Esophagus muscularis mucosa (tissue), 4 donors: ENCODE measurements at regions not wholly inside any gene's neighbourhood (a gene's known extent, or its start where the extent isn't known, plus 50 kb on each side); places are given as distances from the start of the nearest gene placed in this dataset.
"Not testable (repeated sequence)": the region's sequence is repeated elsewhere in the genome, so short reads cannot be mapped to it uniquely, and the experiment has no call there.

ENCODE experiments used
- DNase-seq: peaks from one replicate; pipeline ENCODE4 v3.0.0-alpha.2; 2017; ENCODE audit errors: extremely low spot score
- H3K27ac ChIP-seq, 4 donors: fragments of 200-600 bp; sonication (generic); replicated peaks in 1 of 4; 1 replicate in 3 of 4; 2 replicates in 1 of 4; pipeline ENCODE4 v1.5.1; 2016 to 2019; ENCODE audit warnings: mild to moderate bottlenecking in 1 of 4
- H3K27me3 ChIP-seq, 4 donors: fragments of 200-600 bp; sonication (generic); one replicate each; pipeline versions ENCODE4 v1.5.1 to v1.6.0; 2016 to 2019
- H3K36me3 ChIP-seq, 4 donors: fragments of 200-600 bp; sonication (generic); one replicate each; pipeline ENCODE4 v1.5.1; 2016 to 2019
- H3K4me1 ChIP-seq, 4 donors: fragments of 200-600 bp; sonication (generic); one replicate each; pipeline ENCODE4 v1.5.1; 2016 to 2019
- H3K4me3 ChIP-seq, 4 donors: fragments of 200-600 bp; sonication (generic); 1 replicate in 2 of 4; 2 replicates in 2 of 4; pipeline ENCODE4 v1.5.1; 2016 to 2019; ENCODE audit warnings: mild to moderate bottlenecking in 4 of 4, moderate library complexity in 1 of 4
- H3K9me3 ChIP-seq, 4 donors: fragments of 200-600 bp; sonication (generic); 1 replicate in 3 of 4; 2 replicates in 1 of 4; pipeline ENCODE4 v1.5.1; 2016 to 2019
- CTCF ChIP-seq, 3 experiments: fragments of 200-600 bp in 2 of 3; fragments of 450-650 bp in 1 of 3; sonication (generic) in 2 of 3; IDR thresholded peaks; one replicate each; pipeline ENCODE4 v1.5.1; 2017 to 2019; ENCODE audit warnings: antibody characterized with exemption in 3 of 3, mild to moderate bottlenecking in 2 of 3, moderate library complexity in 1 of 3
- EP300 ChIP-seq: sonication (generic); formaldehyde crosslinking; IDR thresholded peaks from one replicate; pipeline ENCODE4 v1.6.1; 2017; ENCODE audit warnings: antibody characterized with exemption
- POLR2A ChIP-seq: fragments of 450-650 bp; IDR thresholded peaks from one replicate; pipeline ENCODE4 v1.6.1; 2017; ENCODE audit warnings: antibody characterized with exemption, moderate library complexity, mild to moderate bottlenecking, low read depth
- POLR2AphosphoS5 ChIP-seq, 2 donors: sonication (generic); formaldehyde crosslinking; IDR thresholded peaks; one replicate each; pipeline ENCODE4 v1.6.1; 2017; ENCODE audit warnings: antibody characterized with exemption in 2 of 2
- WGBS: methylation state at CpG from one replicate; pipeline ENCODE4 v1.1.5; 2018; 5-methylcytosine and 5-hydroxymethylcytosine counted together
- intact Hi-C: fragments of 100-400 bp; cut with DNase I; formaldehyde crosslinking; loops from one replicate; pipeline ENCODE4 v1.15.1; 2023

GRCh38 chr2:185284696-185285095 lies 453.9 kb upstream of the FSIP2 start:
- Histone ChIP-seq H3K4me1 (no peaks in the 10 kb centered on the region), H3K9me3 (no peaks in the 10 kb centered on the region), H3K36me3 (no peaks in the 10 kb centered on the region), H3K4me3 (no peak overlapping the region), H3K27me3 (no peaks in the 10 kb centered on the region), H3K27ac (no peak overlapping the region)
- DNase-seq, result no peak
- intact Hi-C loops, result no loop called here
- TF ChIP-seq POLR2A (no peak), EP300 (no peak), CTCF (IDR thresholded peaks at IDR 0.05) (no peak), POLR2AphosphoS5 (IDR thresholded peaks at IDR 0.05) (no peak)

GRCh38 chr2:185290012-185290411 lies 448.6 kb upstream of the FSIP2 start:
- H3K27ac ChIP-seq, DNase-seq, H3K4me3 ChIP-seq, H3K9me3 ChIP-seq, intact Hi-C loops, H3K36me3 ChIP-seq, H3K4me1 ChIP-seq, H3K27me3 ChIP-seq: not testable (repeated sequence)
- WGBS, result 81% methylated on average over 6 of the region's 6 CpGs

GRCh38 chr2:185291035-185291647 lies 447.5 kb upstream of the FSIP2 start:
- WGBS, result 64% methylated on average over 7 of the region's 7 CpGs
- no peak for DNase-seq
- no peak overlapping the region for H3K4me3 ChIP-seq
- no peaks in the 10 kb centered on the region for H3K27me3 ChIP-seq
- intact Hi-C loops, result no loop called here
- H3K36me3 ChIP-seq, result no peaks in the 10 kb centered on the region
- no peaks in the 10 kb centered on the region for H3K9me3 ChIP-seq
- no peak overlapping the region for H3K27ac ChIP-seq
- TF ChIP-seq CTCF (IDR thresholded peaks at IDR 0.05), result peak in 1 of 3 experiments; percentile 52
- no peak for TF ChIP-seq POLR2A
- no peak for TF ChIP-seq POLR2AphosphoS5 (IDR thresholded peaks at IDR 0.05)
- no peaks in the 10 kb centered on the region for H3K4me1 ChIP-seq

GRCh38 chr2:185299867-185300266 lies 438.7 kb upstream of the FSIP2 start:
- H3K4me1 ChIP-seq, result no peaks in the 10 kb centered on the region
- no peaks in the 10 kb centered on the region for H3K36me3 ChIP-seq
- no peak overlapping the region for H3K27ac ChIP-seq
- intact Hi-C loops, result no loop called here
- no peak for TF ChIP-seq POLR2A
- TF ChIP-seq POLR2AphosphoS5 (IDR thresholded peaks at IDR 0.05), result no peak
- no peak for TF ChIP-seq CTCF (IDR thresholded peaks at IDR 0.05)
- no peak for TF ChIP-seq EP300
- no peak overlapping the region for H3K4me3 ChIP-seq
- no peaks in the 10 kb centered on the region for H3K27me3 ChIP-seq
- 89% methylated on average over 3 of the region's 5 CpGs for WGBS
- no peak for DNase-seq
- no peaks in the 10 kb centered on the region for H3K9me3 ChIP-seq

GRCh38 chr2:185306119-185306518 lies 432.5 kb upstream of the FSIP2 start:
- no peak overlapping the region for H3K27ac ChIP-seq

More at GRCh38 chr2:185306119-185306518, 432.5 kb upstream of the FSIP2 start:
- H3K9me3 ChIP-seq, result no peaks in the 10 kb centered on the region
- H3K36me3 ChIP-seq, result no peaks in the 10 kb centered on the region
- 96% methylated on average over 1 of the region's 1 CpG for WGBS
- DNase-seq, result no peak
- intact Hi-C loops, result no loop called here
- no peaks in the 10 kb centered on the region for H3K27me3 ChIP-seq
- no peaks in the 10 kb centered on the region for H3K4me1 ChIP-seq
- no peak overlapping the region for H3K4me3 ChIP-seq
- TF ChIP-seq EP300, result no peak
- no peak for TF ChIP-seq CTCF (IDR thresholded peaks at IDR 0.05)
- no peak for TF ChIP-seq POLR2A
- no peak for TF ChIP-seq POLR2AphosphoS5 (IDR thresholded peaks at IDR 0.05)
